DMS53 (cell line): ENCODE measurements at regions not wholly inside any gene's neighbourhood (a gene's known extent, or its start where the extent isn't known, plus 50 kb on each side); places are given as distances from the start of the nearest gene placed in this dataset.

ENCODE experiments used
- DNase-seq: peaks from one replicate; lab custom pipeline; 2025; lab: John Stamatoyannopoulos, UW

DNA sequence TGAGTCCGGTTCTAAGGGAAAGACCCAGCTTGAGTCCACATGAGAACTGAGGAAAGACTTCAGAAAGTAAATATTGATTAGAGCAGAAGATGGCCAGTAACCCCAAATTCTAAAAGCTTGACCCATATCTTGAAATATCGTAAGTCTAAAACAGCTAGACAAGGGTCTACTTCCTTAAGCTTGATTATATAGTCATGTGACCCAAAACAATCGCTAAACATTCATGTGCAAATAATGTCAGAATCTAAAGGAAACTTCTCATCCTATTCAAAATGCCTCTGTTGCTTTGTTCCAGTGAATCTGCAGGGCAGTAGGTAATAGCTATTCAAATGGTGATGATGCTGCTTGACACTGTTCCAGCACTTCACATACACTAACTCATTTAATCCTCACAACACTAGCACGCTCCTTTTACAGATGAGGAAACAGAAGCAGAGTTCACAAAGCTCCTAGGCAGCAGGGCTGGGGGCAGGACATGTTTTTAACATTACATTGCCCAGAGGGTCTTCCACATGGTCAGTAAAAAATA, 52.6 kb downstream of the TCF20 start:
- DNase-seq, result no peak

DNA sequence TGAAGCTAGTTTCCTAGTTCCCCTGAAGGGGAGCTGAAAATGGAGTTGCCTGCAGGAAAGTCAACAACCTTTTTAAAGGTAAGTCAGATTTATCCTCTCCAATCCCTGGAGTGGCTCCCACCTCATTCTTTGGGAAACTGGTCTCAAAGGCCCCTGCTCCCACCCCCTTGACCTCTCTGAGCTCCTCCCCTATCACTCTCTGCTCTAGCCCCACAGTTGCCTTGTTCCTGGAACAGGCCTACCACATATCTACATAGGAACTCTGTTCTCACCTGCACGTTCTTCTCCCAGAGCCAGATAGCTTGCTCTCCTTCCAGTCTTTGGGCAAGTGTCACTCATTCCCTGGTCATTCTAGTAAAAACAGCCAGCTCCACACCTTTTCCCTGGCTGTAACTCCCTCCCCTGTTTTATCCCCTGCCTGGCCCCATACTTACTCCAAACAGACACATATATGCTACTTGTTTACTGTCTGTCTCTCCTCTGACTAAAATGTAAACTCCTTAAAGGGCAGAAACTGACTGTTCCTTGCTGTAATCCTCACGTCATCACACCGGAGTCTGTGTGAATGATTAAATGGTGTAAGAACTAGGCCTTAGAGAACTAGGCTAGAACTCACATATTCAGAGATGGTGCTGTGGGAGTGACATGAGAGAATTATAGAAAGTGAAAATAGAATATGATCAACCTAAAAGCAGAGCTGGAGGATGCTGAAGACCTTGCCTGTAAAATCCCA, 53.3 kb downstream of the TCF20 start:
- no peak for DNase-seq

DNA sequence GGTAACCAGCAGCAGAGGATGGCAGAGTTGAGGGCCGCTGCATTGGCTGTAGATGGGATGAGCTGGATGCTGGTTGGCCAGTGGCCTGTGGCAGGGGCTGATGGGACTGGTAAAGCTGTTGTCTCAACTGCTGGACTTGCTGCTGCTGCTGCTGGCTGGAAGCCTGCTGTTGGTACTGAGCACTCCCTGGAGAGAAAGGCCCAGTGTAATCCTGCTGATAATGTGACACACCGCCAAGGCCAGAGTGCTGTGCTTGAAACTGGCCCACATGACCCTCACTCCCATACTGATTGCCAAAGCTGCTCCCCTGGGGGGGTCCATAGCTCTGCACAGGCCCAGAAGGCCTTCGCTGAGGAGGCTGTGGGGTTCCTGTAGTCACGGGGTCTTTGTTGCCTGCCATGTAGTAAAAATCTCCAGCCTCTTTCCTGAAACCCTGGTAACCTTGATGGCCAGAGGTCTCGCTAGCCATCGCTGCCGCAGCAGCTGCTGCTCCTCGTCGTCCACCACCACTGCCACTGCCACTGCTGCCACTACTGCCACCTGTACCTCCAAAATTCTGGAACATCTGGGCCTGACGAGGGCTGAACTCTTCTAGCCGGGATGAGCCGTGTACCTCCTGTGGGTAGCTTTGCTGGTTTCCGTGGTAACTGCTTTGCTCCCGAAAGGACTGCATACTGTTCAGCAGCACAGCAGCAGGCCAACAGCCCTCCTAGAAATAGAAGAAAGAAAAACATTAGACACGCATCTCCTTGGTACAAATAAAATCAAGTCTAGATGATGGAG, 55.6 kb downstream of the TCF20 start:
- DNase-seq, result no peak

DNA sequence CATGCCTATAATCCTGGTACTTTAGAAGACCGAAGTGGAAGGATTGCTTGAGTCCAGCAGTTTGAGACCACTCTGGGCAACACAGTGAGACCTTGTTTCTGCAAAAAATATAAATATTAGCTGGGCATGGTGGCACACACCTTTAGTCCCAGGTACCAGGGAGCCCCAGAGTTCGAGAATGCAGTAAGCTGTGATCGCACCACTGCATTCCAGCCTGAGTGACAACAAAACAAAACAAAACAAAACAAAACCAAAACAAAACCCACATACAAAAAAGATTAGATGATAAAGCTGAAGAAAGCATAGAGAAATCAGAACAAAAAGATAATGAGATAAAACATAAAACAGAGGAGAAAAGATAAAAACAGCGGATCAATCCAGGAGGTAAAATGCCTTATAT, 62.1 kb downstream of the TCF20 start:
- DNase-seq, result no peak

DNA sequence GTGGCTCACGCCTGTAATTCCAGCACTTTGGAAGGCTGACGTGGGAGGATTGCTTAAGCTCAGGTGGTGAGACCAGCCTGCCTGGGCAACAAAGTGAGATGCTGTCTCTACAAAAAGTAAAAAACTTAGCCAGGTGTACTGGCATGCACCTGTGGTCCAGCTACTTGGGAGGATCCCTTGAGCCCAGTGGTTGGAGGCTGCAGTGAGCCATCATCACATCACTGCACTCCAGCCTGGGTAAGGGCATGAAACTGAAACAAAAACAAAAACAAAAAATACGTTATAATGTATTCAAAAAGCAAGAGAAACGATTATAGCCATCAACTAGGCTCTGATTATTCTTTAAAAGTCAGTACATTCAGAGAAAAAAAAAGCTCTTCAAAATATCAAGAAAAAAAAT, 62.5 kb downstream of the TCF20 start:
- DNase-seq, result no peak

DNA sequence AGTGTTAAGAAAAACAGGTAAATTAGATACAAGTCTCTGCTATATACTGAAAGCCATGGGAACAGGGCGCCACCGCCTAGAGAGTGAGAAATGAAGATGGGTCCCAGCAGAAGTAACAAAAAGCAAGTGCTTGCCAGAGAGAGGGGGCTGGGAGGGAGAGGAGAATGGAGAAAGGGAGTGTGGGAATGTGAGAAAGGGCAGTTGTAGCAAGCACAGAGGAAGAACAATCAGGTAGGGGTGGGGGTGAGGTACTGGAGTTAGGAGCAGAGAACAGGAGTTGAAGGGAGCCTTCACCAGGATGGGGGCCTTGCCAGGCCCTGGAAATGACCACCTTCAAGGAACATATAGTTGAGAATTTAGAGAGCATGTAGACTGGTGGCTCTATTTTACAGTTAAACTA, 66.8 kb downstream of the TCF20 start:
- DNase-seq, result no peak

DNA sequence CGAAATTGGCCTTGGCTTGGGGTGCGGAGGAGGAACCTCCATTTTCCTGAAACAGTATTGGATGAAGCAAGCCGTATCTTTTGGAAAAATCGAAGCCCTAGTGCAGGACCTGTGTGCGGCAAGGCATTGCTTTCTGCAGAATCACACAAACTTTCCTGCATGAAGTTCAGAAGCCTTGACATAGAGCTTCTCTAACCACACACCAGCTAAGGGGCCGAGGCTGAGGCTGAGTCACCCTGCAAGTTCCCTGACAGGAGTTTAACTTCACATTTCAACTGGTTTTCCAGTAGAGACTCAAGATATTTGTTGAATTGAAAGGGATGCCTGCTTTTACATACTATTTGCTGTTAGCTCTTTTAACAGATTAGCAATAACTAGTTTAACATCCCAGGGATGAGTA, 67.8 kb downstream of the TCF20 start:
- no peak for DNase-seq

DNA sequence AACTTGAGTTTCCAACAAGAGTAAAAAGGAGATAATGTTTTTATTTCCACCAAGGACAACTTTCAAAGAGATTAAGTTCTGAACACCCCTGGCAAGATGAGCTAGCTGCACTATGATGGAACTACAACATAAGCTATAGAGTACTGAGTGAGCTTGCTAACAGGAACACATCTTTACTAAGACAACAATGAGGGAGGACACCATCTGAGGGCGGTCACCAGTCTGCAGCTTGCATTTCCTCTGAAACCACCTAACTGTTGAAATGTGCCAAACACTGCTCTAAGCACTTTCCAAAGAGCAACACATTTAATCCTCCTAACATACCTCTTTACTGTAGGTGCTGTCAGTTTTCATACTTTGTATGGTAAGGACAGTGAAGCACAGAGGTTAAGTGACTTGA, 68.4 kb downstream of the TCF20 start:
- DNase-seq, result no peak

DNA sequence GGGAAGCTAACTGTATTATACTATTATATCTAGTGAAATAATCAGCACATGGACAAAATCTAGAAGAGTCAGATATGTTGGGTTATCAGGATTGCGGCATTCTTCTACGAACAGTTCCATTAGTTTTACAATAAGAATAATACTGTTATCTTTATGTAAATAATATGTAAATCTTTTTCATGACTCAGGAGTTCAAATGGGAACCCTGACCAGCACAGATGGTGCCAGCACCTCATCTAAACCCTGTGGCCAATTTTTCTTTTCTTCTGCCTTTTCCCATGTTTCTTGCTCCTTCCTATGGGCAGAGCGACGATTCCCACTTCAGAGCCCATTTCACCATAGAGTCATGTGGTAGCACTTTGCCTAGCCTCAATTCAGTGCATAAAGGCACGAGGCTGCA, 68.4 kb upstream of the CYP2D6 start:
- DNase-seq, result no peak

DNA sequence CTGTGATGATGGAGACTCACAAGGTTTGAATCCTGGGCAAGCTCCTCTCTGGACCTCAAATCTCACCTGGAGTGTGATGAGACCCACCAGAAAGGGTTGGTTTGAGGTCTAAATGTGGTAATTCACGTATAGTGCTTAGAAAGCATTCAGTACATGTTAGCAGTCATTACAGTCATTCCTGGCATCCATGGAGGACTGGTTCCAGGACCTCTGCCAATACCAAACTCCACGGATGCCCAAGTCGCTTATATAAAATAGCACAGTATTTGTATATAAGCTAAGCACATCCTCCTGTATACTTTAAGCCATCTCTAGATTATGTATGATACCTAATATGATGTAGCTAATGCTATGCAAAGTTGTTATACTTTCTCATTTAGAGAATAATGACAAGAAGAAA, 67.6 kb upstream of the CYP2D6 start:
- DNase-seq, result no peak

DNA sequence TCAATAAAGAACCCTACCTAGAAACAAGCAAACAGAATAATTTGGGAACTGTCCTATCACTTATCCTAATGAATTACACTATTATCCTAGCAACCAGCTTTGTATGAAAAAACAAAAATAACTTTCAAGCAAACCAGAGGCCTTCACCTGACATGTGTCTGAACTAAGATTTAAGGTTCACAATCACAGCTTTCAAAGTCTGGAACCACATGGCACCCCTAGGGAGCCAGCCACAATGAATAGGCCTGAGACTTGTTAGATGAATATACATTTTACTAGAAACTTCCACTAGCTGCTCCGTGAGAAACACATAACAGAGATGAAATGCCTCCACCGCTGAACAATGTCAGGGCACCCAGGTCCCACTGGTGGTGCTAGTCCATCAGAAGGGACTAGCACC, 65.8 kb upstream of the CYP2D6 start:
- DNase-seq, result no peak

DNA sequence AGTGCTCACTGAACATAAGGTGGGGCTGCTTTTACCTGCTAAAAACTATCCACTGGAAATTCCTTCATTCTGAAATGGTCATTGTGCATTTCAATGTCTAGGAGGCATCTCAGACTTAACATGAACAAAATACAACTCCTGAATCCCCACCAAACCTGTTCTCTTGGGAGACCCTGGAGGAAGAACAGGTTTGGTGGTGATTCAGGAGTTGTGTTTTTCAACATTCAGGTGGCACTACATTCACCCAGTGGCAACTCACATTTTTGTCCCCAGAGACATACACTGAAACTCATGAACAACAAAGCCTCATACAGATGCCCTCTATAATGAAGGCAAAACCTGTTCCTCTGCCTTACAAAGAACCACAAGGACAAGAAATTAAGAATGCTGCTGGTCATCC, 64.3 kb upstream of the CYP2D6 start:
- no peak for DNase-seq

DNA sequence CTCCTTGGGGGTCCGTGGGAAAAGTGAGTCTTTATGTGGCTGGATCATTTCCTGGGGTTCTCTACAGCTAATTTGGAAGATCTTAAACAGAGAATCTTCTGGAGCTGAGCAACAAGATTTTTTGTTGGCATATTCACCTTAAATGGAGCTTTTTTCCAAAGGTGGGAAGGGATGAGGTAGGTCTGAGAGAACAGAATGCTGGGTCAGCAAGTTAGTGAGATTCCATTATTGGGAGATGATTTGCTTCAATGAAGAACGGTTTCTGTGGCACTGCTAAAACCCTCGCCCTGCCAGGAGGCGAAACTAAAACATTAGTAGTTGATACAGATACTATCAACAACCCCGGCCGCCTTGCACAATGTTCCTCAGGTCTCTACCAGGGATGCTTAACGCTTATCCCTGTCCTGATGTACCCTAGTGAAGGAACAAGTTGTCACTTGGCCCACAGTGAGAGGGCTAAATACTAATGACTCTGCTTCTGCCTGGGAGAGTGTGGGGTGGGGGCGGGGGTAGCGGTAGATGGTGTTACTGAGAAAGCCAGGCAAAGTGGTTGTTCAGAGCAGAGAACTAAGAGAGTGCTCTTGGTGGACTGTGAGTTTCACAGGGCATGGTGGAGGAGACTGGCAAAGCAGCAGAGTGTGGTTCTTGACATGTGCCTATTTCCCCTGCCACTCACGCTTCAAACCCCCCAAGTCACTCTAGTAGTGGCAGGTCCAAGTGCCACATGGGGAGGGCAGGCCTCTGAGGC, 63.7 kb upstream of the CYP2D6 start:
- no peak for DNase-seq

DNA sequence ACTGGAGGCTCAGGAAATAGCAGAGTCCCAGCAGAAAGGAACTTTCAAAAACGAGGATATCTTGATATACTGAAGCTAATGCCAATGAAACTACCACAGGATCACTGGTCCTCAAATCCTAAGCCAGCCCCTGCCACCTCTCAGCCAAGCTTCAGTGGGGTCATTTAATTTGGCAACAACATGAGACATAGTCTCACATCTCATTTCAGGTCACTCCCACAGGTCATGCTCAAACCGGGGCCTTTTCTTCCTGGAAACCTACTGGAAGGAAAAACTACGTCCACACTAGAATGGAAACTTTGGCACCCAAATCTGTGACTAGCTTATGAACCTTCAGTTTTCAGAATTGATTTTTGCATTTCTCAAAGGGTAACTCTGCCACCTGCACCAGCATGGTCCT, 61.9 kb upstream of the CYP2D6 start:
- DNase-seq, result no peak

DNA sequence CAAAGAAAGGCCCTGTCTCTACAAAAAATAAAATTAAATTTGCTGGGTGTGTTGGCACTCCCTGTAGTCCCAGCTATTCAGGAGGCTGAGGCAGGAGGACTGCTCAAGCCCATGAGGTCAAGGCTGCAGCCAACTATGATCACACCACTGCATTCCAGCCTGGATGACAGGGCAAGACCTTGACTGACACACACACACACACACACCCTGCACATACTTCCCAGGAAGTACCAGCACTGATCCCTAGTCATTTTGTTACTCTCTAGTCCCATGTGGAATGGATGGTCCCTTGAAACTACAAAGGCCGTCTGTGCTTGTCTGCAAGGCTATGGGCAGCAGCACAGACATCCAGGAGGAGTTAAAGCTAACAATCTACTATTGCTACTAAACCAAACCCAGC, 59.7 kb upstream of the CYP2D6 start:
- DNase-seq, result no peak

DNA sequence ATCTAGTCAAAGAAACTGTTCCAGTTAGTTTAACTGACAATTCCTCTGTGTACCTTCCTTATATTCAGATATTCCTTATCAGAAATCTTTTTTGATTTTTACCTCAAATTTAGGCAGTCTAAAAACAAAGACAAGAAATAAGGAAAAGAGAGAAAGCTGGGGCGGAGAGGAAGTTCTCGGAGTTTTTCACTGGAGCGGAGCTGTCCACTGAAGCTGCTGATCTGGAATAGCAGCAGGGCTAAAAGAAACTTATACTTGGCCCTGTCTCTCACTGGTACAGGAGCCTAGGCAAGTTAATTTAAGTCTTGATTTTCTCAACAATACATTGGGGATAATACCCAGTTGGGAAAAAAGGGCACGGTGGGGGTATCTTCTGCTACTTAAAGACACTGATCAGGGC, 59.2 kb upstream of the CYP2D6 start:
- no peak for DNase-seq

DNA sequence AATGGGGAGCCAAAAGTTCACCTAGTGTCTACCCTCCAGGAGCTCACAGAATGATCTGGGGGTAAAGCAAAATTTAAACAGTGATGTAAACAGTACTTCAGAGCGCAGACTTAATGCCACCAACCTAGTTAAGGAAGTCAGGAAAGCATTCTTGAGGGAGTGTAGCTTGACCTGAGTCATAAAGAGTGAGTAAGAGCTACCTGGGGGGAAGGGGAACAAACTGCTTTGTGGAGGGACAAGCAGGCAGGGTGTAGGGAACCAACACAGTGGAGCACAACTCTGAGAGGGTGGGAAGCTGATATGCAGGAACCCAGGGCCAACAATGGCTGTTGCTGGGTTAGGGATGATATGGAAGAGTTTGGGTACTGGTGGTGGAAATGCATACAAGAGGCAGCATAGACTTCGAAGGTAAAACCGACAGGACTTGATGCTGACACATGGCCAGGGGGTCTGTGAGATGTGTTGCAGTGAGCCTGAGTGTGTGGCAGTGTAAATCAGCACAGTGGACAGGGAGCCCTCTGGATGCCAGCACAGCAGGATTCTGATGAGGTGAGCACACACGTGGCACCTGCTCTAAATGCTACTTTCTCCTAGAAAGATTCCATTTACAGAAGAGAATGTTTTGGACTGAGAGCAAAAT, 58.3 kb upstream of the CYP2D6 start:
- DNase-seq, result no peak

DNA sequence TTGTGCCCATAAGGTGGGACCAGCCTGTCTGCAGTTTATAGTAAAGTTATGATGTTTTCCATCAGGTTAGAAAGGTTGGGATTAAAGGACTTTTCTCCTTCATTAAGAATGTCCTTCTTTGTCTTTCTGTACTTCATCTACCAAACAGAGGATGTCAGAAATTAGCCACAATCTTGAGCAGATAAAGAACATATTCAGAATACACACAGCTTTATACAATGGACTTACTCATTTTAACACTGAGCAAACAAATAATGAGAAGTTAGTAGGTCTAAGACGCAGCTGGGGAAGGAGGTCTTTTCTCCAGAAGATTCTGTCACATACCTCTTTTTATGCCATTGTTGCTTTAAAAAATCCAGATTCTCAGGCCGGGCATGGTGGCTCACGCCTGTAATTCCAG, 57.0 kb upstream of the CYP2D6 start:
- DNase-seq, result no peak

DNA sequence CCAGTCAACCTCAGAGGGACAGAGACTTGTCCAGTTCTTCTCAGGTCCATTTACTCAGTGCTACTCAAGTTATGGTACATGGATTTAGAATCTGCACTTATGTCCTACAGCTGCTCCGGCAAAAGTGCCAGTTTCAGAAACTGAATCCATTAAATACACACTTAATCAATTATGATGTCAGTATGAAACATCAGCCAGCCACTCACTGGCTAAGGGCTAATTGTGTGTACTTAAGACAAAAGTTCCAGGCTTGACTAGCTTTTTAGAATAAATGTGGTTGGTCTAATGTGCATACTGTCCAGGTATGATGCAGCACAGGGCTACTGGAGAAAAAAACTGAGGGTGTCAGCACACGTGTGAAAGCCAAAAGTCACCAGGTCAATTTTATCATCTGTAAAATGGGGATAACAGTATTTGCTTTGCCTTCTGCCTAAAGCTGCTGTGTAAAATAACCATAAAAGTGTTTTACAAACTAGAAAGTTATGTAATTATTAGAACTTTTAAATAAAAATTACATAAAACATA, 55.4 kb upstream of the CYP2D6 start:
- no peak for DNase-seq

DNA sequence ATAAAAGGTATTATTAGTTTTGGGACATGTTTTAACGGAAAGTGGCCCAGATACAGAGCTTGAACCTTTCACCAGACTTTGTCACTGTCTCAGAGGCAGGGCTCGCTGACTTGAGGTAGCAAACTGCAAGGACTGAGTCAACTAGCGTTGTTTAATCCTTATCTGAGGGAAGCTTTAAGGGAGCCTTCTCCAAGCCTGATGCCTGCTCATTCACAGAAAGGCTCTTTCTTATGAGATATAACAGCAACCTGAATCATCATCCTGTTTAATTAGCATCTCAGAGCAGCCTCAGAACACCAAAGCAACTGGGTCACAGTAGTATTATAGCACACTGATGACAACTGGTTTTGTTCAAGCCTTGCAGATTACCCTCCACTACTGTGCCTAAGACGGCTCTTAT, 54.2 kb upstream of the CYP2D6 start:
- no peak for DNase-seq

DNA sequence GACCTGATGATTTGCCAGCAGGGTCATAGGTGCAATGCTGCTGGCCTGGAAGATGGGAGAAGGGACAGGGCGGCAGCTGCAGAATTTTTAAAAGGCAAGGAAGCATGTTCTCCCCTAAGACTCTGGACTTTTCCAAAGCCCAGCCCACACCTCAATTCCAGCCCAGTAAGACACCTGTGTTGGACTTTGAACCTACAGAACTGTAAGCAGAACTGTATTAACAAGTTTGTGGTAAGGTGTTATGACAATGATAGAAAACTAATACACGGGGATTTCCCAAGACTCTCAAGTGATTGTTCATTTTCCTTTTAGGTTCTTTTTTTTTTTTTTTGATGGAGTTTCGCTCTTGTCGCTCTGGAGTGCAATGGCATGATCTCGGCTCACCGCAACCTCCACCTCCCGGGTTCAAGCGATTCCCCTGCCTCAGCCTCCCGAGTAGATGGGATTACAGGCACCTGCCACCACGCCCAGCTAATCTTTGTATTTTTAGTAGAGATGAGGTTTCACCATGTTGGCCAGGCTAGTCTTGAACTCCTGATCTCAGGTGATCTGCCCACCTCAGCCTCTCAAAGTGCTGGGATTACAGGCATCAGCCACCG, 53.0 kb upstream of the CYP2D6 start:
- DNase-seq, result peak; percentile 14
